Nephron (organoid): ENCODE measurements at regions not wholly inside any gene's neighbourhood (a gene's known extent, or its start where the extent isn't known, plus 50 kb on each side); places are given as distances from the start of the nearest gene placed in this dataset.

Source experiments
- H3K27ac Mint-ChIP-seq, 3 experiments: 2 replicates each; pipeline ENCODE4 v1.8.0; 2020; ENCODE audit warnings: mixed read lengths in 3 of 3, mild to moderate bottlenecking in 2 of 3, moderate library complexity in 1 of 3
- H3K27me3 Mint-ChIP-seq: 2 replicates; pipeline ENCODE4 v1.8.0; 2021; ENCODE audit warnings: low read depth, mild to moderate bottlenecking, moderate library complexity, mixed read lengths
- H3K36me3 Mint-ChIP-seq: 2 replicates; pipeline ENCODE4 v1.8.0; 2020; ENCODE audit warnings: low read depth, mixed read lengths
- H3K4me1 Mint-ChIP-seq: 2 replicates; pipeline ENCODE4 v1.8.0; 2020; ENCODE audit warnings: mixed read lengths
- H3K4me3 Mint-ChIP-seq, 3 experiments: 2 replicates each; pipeline ENCODE4 v1.8.0; 2020; ENCODE audit warnings: mild to moderate bottlenecking in 3 of 3, mixed read lengths in 3 of 3, moderate library complexity in 2 of 3
- H3K9me3 Mint-ChIP-seq: 2 replicates; pipeline ENCODE4 v1.8.0; 2020; ENCODE audit warnings: mixed read lengths
- CTCF ChIP-seq, 3 experiments: fragments of 200-600 bp; sonication (generic); IDR thresholded peaks; one replicate each; pipeline ENCODE4 v1.5.0; 2021; ENCODE audit warnings: antibody characterized with exemption in 3 of 3; ENCODE audit not compliant: unreplicated experiment in 3 of 3

- no peak for TF ChIP-seq CTCF (IDR thresholded peaks at IDR 0.05; ENCODE audit: unreplicated experiment in 3 of 3)
- Mint-ChIP-seq H3K36me3 (no peaks in the 10 kb centered on the region), H3K27me3 (peaks cover 5% of the 10 kb centered on the region), H3K27ac (peak overlapping the region; percentile 13 to 28 (median 15)), H3K4me1 (peaks cover 18% of the 10 kb centered on the region), H3K9me3 (no peaks in the 10 kb centered on the region), H3K4me3 (no peak overlapping the region)
Measured at GRCh38 chr5:54612711-54613110, 95.2 kb downstream of the SNX18 start.

GRCh38 chr5:54611290-54611951 is 93.9 kb downstream of the SNX18 start:
- Mint-ChIP-seq H3K9me3 (no peaks in the 10 kb centered on the region), H3K36me3 (no peaks in the 10 kb centered on the region), H3K27me3 (peaks cover 5% of the 10 kb centered on the region), H3K4me1 (peaks cover 10% of the 10 kb centered on the region), H3K27ac (no peak overlapping the region), H3K4me3 (no peak overlapping the region)
- TF ChIP-seq CTCF (IDR thresholded peaks at IDR 0.05; ENCODE audit: unreplicated experiment in 3 of 3) = no peak

GRCh38 chr5:54610197-54610944 is 92.8 kb downstream of the SNX18 start:
- Mint-ChIP-seq H3K36me3 (no peaks in the 10 kb centered on the region), H3K4me1 (peaks cover 5% of the 10 kb centered on the region), H3K27ac (no peak overlapping the region), H3K4me3 (no peak overlapping the region), H3K27me3 (peaks cover 5% of the 10 kb centered on the region), H3K9me3 (no peaks in the 10 kb centered on the region)
- no peak for TF ChIP-seq CTCF (IDR thresholded peaks at IDR 0.05; ENCODE audit: unreplicated experiment in 3 of 3)

GRCh38 chr5:54608423-54609085 is 91.0 kb downstream of the SNX18 start:
- Mint-ChIP-seq H3K27me3 (peaks cover 5% of the 10 kb centered on the region), H3K27ac (no peak overlapping the region), H3K4me1 (peaks cover 3% of the 10 kb centered on the region), H3K4me3 (no peak overlapping the region), H3K36me3 (no peaks in the 10 kb centered on the region), H3K9me3 (no peaks in the 10 kb centered on the region)
- no peak for TF ChIP-seq CTCF (IDR thresholded peaks at IDR 0.05; ENCODE audit: unreplicated experiment in 3 of 3)

- H3K4me1 Mint-ChIP-seq = peaks cover 11% of the 10 kb centered on the region
- no peak for TF ChIP-seq CTCF (IDR thresholded peaks at IDR 0.05; ENCODE audit: unreplicated experiment in 3 of 3)
- H3K9me3 Mint-ChIP-seq = no peaks in the 10 kb centered on the region
- no peak overlapping the region for H3K27ac Mint-ChIP-seq
- no peaks in the 10 kb centered on the region for H3K36me3 Mint-ChIP-seq
- no peak overlapping the region for H3K4me3 Mint-ChIP-seq
- no peaks in the 10 kb centered on the region for H3K27me3 Mint-ChIP-seq
Measured at GRCh38 chr5:54607006-54607405, 89.4 kb downstream of the SNX18 start.
